NAMALWA (cell line): ENCODE measurements at regions not wholly inside any gene's neighbourhood (a gene's known extent, or its start where the extent isn't known, plus 50 kb on each side); places are given as distances from the start of the nearest gene placed in this dataset.
"Not testable (repeated sequence)": the region's sequence is repeated elsewhere in the genome, so short reads cannot be mapped to it uniquely, and the experiment has no call there.

Experiments
- DNase-seq: peaks from one replicate; pipeline ENCODE4 v3.0.0-alpha.2; 2015; ENCODE audit warnings: low spot score

DNA sequence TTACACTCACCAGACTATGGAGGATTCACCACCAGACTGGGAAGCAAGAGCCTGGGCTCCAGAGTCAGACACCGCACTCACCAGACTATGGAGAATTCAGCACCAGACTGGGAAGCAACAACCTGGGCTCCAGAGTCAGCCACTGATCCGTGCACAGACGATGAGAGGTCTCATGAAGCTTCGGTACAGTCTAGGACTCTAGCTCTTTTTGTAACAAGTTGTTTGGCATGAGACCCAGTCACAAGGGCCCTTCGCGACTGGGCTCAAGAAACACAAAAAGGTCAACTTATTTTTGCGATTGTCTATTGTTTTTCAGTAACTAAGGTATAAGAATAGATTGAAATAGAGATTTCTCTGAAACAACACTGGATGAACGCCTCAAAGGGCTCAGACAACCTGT lies 192.7 kb upstream of the ADAMTSL1 start:
- no peak for DNase-seq

GRCh38 chr9:18294229-18294628 lies 179.7 kb upstream of the ADAMTSL1 start:
- no peak for DNase-seq

GRCh38 chr9:18296702-18297055 lies 177.3 kb upstream of the ADAMTSL1 start:
- no peak for DNase-seq

DNA sequence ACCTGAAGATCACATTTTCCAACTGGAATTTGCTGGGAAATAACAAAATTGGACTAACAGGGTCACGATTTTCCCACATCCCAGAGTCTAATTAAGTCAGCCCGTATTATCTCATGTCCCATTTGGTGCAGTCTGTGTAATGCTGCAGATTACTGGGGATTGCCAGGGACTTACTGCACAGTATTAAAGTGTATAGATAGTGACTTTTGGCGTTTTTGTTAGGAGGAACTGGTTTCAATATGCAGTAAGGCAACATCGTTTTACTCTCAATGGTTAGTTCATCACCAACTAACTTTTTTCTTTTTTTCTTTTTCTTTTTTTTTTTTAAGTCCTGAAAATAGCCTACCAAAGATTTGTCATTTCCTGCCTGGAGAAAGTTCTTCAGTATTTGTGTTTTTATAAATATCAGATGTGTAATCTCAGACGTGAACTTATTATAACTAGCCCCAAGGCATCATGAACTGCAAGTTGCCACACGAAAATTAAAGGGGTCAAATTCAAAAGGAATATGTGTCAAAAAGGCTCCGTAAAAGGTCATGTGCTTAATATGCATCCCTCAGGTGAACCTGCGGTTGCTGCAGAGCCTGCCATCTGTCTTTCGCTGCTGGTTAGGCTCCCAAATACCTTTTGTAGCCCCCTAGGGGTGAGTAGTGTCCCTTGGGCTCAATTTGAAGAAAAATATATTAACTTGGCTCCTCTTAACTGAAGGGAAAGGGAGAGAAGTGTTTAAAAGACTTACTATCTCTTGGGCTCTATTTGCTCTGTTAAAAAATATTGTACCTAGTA lies 176.7 kb upstream of the ADAMTSL1 start:
- peak; percentile 32 for DNase-seq

- DNase-seq: no peak
These were observed 174.5 kb upstream of the ADAMTSL1 start for GRCh38 chr9:18299449-18299848.

- DNase-seq: not testable (repeated sequence)
These were observed 168.7 kb upstream of the ADAMTSL1 start for GRCh38 chr9:18305167-18305806.

- no peak for DNase-seq
These were observed 159.6 kb upstream of the ADAMTSL1 start for GRCh38 chr9:18314316-18314715.

DNA sequence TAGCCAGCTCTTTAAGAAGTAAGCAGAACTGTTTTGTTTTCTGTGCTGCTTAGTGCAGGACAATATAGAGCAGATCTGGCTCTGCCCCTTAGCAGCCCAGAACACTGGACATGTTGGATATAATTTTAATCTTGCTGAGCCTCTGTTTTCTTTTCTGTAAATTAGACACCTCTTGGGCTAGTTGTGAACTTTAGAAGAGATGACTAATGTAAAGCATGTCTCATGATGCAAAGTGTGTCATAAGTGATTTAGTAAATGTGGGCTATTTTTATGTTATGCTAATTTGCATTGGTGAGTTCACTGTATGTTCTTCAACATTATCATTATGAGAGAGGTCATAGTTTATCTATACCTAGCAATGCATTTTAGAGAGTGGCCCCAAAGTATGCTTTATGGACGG lies 156.1 kb upstream of the ADAMTSL1 start:
- DNase-seq: no peak

DNA sequence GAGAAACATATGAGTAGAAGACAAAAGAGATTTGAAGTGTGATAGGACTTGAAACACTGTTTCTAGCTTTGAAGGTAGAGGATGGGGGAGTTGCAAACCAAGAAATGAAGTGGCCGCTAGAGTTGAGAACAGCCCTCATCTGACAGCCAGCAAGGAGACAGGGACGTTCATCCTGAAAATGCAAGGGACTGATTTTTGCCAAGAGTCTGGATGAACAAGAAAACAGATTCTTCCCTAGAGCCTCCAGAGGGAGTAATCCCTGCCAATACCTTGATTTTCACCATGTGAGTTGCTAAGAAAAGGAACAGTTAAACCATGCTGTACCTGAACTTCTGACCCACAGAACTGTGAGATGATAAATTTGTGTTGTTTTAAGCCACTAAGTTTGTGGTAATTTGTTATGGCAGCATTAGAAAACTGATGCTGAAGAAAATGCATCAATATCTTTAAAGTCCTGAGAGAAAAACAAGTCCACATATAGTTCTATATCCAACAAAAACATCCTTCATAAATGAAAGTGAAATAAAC lies 154.0 kb upstream of the ADAMTSL1 start:
- no peak for DNase-seq

DNA sequence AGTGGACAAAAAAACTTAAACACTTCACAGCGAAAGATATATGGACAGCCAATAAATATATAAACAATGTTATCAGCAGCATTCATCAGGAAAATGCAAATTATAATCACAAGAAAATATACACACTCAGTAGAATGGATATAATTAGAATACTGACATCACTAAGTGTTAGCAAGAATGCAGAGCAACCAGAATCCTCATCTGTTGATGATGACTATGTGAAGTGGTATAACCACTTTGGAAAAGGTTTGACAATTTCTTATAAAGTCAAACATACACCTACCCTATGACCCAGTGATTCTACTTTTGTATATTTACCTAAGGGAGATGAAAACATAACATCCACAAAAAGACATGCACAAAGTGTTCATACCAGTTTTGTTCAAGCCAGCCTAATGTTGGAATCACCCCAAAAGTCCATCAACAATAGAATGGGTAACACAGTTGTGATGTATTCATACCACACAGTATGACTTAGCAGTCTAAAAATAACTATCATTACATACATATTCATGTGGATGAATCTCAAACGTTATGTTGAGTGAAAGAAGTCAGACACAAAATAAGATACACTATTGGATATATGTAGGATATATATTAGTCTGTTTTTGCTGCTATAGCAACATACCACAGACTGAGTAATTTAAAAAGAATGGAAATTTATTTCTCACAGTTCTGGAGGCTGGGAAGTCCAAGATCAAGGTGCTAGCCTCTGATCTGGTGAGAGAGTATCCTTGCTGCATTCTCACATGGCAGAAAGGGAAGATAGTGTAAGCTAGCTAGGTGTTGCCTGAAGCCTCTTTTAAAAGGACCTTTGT lies 148.8 kb upstream of the ADAMTSL1 start:
- DNase-seq: no peak

DNA sequence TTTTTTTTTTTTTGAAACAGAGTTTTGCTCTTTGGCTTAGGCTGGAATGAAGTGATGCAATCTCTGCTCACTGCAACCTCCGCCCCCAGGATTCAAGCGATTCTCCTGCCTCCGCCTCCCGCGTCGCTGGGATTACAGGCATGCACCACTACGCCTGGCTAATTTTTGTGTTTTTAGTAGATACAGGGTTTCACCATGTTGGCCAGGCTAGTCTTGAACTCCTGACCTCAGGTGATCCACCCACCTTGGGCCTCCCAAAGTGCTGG lies 148.3 kb upstream of the ADAMTSL1 start:
- not testable (repeated sequence) for DNase-seq

DNA sequence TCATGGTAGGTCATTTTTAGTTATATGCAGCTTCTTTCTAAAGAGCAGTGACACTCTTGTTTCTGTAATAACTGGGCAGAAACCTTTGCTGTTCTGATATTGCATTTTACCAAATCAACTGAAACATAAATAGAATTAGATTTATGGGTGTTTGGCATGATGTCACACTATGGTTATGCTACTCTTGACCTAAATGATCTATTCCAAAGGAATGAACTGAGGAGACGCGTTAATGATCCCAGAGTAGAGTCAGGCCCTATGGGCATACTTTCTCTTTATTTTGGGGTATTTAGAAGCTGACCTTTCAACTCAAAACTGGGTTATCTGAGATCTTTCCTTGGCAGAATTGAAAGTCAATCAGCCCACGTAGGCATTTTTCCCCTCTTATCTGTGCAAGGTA lies 146.8 kb upstream of the ADAMTSL1 start:
- no peak for DNase-seq

GRCh38 chr9:18330401-18331309 lies 143.3 kb upstream of the ADAMTSL1 start:
- no peak for DNase-seq

DNA sequence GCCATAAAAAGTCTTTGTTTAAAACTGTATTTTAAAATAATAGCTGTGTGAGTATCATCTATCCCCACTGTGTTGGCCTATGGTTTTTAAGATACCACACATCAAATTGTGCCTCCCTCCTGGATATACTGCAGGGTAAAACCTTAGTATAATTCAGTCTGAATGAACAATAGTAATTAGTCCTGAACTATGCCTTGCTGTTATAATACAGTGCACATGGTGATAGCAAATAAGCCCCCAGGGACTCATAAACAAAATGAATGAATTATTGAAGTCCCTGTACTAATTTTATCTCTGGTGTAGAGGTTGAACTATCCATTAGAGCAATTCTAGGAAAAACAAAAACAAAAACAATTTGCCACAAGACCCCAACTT lies 142.7 kb upstream of the ADAMTSL1 start:
- no peak for DNase-seq

DNA sequence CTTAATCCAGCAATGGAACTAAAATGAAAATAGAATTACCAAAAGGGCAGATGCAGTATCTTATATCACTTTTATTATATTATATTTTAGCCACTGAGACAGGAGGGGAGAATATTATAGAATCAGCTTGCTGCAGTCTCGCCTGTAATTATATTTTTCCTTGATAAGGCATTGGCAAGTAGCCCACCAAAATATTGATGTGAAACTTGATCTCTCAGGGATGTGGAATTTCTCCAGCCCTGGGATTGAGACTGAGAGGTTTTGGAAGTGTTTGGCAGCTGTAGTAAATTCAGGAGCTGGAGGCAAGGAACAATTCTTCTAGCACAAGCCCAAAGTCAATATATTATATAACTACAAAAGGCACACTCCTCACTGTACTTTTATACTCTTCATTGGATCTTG lies 142.1 kb upstream of the ADAMTSL1 start:
- DNase-seq: no peak

DNA sequence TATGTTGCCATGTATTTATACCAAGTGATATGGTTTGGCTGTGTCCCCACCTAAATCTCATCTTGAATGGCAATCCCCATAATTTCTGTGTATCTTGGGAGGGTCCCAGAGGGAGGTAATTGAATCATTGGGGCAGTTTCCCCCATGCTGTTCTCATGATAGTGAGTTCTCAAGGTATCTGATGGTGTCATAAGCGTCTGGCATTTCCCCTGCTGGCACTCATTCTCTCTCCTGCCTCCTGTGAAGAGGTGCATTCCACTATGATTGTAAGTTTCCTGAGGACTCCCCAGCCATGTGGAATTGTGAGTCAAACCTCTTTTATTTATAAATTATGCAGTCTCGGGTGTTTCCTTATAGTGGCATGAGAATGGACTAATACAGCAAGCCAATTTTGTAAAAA lies 140.8 kb upstream of the ADAMTSL1 start:
- no peak for DNase-seq

DNA sequence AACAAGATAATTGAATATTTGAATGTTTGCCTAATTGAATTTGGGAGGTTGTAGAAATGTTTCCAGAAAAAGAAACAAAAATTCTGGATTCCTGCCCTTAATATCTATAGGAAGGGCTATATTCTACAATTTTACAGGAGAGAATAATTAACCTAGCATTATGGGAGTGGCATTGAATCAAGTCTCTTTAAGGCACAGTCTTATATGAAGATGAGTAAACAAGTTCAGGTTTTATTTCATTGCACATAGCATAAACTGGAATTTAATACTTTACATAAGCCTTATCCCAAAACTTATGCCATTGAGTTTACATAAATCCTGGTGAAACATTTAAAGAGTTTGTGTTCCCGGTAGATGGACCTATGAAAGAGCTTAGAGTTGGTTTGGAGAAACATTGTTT lies 138.1 kb upstream of the ADAMTSL1 start:
- no peak for DNase-seq

- no peak for DNase-seq
These were observed 135.9 kb upstream of the ADAMTSL1 start for GRCh38 chr9:18338042-18338441.

- no peak for DNase-seq
These were observed 130.2 kb upstream of the ADAMTSL1 start for GRCh38 chr9:18343784-18344183.

- DNase-seq: no peak
These were observed 127.2 kb upstream of the ADAMTSL1 start for GRCh38 chr9:18346745-18347144.

DNA sequence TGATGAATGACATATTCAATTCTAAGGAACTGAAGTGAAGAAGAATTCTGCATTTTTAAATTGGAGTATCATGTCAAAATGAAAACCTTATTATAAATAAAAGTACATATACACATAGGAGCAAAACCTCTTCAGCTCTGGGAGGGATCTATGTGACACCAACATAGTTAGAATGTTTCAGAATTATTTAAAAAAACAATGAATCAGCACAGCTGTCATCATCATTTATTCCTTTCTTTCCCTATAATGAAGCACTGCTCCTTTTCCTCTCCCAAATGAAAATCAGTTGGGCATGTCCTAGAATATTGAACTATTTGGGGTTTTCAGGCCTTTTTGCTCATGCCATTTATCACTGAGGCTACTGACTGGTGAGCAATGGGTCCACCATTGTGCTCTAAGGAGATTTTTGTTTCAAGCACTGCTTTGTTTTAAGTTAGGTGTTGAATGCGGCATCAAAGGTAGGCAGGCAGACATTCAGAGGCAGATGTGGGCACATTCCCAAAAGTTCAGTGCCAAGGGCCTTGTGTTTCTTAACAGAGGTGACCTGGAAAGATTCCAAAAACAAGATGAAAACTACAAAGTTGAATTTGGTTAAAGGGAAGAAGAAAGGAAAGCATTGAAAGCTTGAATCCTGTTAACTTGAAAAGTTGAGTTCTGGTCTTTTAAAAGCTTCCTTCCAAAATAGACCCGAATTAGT lies 126.4 kb upstream of the ADAMTSL1 start:
- DNase-seq: no peak
